ENCODE measurements at regions not wholly inside any gene's neighbourhood (a gene's known extent, or its start where the extent isn't known, plus 50 kb on each side); places are given as distances from the start of the nearest gene placed in this dataset.

- H3K4me3 ChIP-seq (ENCODE audit: low read depth, low read length), result no peak overlapping the region
- no peak for DNase-seq (ENCODE audit: low read depth)
- TF ChIP-seq CTCF (IDR thresholded peaks at IDR 0.05; ENCODE audit: low read depth, low read length, missing control alignments), result no peak
Measured at GRCh38 chr16:64654178-64654577, 467.7 kb downstream of the CDH11 start.

GRCh38 chr16:64648282-64648681, 473.6 kb downstream of the CDH11 start:
- no peak overlapping the region for H3K4me3 ChIP-seq (ENCODE audit: low read depth, low read length)
- no peak for DNase-seq (ENCODE audit: low read depth)
- TF ChIP-seq CTCF (IDR thresholded peaks at IDR 0.05; ENCODE audit: low read depth, low read length, missing control alignments), result no peak

GRCh38 chr16:64641343-64641742, 480.5 kb downstream of the CDH11 start:
- DNase-seq (ENCODE audit: low read depth), result no peak
- TF ChIP-seq CTCF (IDR thresholded peaks at IDR 0.05; ENCODE audit: low read depth, low read length, missing control alignments), result no peak
- H3K4me3 ChIP-seq (ENCODE audit: low read depth, low read length), result no peak overlapping the region

GRCh38 chr16:64638766-64639165, 483.1 kb downstream of the CDH11 start:
- no peak overlapping the region for H3K4me3 ChIP-seq (ENCODE audit: low read depth, low read length)
- no peak for DNase-seq (ENCODE audit: low read depth)
- no peak for TF ChIP-seq CTCF (IDR thresholded peaks at IDR 0.05; ENCODE audit: low read depth, low read length, missing control alignments)

- H3K4me3 ChIP-seq (ENCODE audit: low read depth, low read length), result no peak overlapping the region
- DNase-seq (ENCODE audit: low read depth), result no peak
- no peak for TF ChIP-seq CTCF (IDR thresholded peaks at IDR 0.05; ENCODE audit: low read depth, low read length, missing control alignments)
Measured at GRCh38 chr16:64629622-64630021, 492.2 kb downstream of the CDH11 start.

GRCh38 chr16:64627781-64628180, 494.1 kb downstream of the CDH11 start:
- no peak for TF ChIP-seq CTCF (IDR thresholded peaks at IDR 0.05; ENCODE audit: low read depth, low read length, missing control alignments)
- H3K4me3 ChIP-seq (ENCODE audit: low read depth, low read length), result no peak overlapping the region
- no peak for DNase-seq (ENCODE audit: low read depth)

- no peak overlapping the region for H3K4me3 ChIP-seq (ENCODE audit: low read depth, low read length)
- no peak for DNase-seq (ENCODE audit: low read depth)
- TF ChIP-seq CTCF (IDR thresholded peaks at IDR 0.05; ENCODE audit: low read depth, low read length, missing control alignments), result no peak
Measured at GRCh38 chr16:64627288-64627687, 494.6 kb downstream of the CDH11 start.

Measured in GM12864 (cell line).